HG03571 (cell line): ENCODE measurements at regions not wholly inside any gene's neighbourhood (a gene's known extent, or its start where the extent isn't known, plus 50 kb on each side); places are given as distances from the start of the nearest gene placed in this dataset.
"Not testable (repeated sequence)": the region's sequence is repeated elsewhere in the genome, so short reads cannot be mapped to it uniquely, and the experiment has no call there.

Experiments used
- ATAC-seq: cut with Tn5 transposase; IDR thresholded peaks from one replicate; pipeline ENCODE4 v1.9.1; 2021; ENCODE audit not compliant: unreplicated experiment

DNA sequence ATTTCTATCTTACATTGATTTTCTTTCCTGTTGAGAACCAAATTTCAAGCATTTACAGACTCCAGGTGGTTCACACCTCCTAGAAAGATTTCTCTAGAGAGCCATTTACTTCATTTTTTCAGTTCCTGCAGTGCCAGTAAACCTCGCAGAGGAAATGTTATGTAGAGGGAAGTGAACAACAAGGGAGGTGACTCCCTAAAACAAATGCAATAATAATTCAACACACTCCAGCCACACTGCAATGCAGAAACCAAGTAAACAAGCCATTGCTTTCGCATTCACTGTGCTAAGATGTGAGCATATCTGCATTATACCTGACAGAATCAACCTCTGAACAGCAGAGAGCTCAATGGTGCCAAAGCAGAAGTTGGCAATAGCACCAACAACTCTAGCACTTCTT is 215.1 kb downstream of the RBM26 start:
- ATAC-seq: peak; percentile 22

DNA sequence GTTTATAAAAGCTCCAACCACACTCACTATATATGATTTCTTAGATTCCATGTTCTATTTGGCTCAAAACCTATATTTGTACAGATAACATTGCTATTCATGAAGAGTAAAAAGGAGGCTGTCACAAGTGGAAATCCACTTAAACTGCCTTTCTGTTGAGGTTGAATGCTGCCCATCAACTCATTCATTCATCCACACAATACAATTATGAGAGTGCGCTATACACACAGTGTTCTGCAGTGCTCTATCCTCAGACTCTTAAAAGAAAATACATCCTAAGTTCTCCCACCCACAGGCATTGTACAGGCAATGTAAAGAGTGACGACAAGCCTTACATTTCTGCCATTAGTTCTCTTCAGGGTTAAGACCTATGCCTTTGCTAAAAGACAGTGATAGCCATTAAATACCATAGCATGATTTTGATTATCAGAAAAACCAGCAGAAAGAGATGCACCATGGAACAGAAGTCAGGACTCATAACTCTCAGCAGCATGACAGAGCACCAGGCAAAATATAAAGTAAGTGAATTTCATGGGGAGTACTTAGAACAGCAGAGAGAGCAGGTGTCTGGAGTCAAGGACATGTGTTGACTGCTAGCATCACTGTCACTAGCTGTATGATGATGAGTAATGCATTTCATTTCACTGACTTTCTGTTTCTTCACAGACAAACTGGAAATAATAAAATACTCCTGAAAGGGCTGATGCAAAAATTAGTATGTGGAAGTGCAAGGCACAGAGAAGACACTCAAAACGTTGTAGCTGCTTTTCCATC is 218.0 kb downstream of the RBM26 start:
- ATAC-seq: no peak

DNA sequence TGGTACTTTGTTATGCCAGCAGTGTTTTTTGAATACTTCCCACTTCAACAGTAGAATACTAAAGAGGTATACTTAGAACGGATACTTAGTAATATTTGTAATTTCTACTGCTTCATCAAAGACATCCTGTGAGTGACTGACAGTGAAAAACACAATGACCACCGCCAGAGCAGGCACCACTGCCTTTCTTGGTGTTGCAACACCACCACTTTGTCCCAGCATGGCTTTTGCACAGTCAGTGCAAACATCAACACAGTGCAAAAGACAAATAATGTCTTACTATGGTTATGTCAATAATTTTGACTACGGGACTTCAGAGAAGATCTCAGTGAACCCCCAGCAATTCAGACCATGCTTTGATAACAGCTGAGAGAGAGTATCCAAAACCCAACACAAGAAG is 220.5 kb downstream of the RBM26 start:
- ATAC-seq: no peak

DNA sequence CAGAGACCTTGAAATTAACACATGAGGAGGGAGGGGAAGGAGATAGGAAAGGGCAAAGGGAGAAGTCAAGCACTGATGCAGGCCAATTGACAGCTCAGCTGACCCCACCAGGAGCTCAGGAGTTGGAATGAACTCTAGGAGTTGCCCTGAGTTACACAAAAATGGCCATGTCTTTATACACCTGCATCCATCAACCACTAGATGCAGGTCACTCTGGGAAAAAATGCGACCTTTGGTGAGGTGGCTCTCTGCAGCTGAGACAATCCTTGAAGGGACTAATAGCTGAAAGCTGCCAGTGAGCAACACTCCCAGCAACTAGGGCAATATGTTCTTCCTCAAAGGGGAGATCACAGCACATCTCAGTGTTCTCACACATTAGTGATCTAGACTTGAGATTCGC is 222.8 kb downstream of the RBM26 start:
- no peak for ATAC-seq

DNA sequence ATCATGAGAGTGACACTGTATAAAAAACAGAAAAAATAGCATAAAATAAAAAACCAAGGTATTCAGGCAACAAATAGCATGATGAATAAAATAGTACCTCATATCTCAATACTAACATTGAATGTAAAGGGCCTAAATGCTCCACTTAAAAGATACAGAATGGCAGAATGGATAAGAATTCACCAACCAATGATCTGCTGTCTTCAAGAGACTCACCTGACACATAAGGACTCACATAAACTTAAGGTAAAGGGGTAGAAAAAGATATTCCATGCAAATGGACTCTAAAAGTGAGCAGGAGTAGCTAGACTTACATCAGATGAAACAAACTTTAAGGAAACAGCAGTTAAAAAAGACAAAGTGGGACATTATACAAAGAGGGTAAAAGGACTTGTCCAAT is 232.4 kb downstream of the RBM26 start:
- ATAC-seq: not testable (repeated sequence)

DNA sequence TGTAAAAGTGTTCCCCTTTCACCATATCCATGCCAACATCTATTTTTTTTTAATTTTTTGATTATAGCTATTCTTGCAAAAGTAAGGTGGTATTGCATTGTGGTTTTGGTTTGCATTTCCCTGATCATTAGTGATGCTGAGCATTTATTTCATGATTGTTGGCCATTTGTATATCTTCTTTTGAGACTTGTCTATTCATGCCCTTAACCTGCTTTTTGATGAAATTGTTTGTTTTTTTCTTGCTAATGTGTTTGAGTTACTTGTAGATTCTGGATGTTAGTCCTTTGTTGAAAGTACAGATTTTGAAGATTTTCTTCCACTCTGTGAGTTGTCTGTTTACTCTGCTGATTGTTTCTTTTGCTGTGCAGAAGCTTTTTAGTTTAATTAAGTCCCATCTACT is 233.1 kb downstream of the RBM26 start:
- ATAC-seq: not testable (repeated sequence)

DNA sequence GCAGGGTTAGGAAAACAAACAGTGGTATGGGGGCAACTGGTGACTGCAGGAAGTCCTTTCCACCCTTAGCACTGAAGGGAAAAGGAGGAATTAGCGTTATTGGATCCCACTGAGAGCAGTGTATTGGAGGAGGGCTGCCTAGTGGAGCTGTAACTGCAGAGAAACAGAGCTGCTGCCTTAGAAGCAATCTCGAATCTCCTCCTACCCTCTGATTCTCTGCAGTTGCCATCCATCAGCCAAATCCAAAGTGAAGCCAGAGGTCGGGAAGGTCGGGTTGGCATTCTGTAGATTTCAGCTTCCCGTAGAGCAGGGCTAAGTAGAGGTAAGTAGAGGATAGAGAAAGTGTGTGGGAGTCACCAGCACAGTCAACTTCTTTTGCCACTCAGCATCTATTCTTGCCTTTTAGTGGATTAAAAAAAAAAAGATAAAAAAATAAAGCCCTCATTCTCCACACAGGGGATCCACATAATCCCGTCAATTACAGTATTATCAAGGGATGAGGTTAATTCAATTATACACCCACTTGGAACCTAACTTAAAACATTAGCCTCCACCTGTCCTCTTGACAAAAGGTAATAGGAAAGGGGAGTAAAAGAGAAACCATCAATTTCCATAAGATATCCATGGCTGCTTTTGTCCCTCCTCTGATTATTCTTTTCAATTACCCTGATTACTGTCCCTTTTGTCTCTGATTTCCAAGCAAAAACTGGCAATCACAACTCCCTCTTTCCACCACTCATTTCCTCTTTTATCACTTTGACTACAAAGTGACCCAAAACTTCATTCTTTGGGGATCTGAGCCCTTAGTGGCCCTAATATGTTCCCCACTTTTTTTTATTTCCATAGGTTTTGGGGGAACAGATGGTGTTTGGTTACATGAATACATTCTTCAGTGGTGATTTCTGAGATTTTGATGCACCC is 234.7 kb downstream of the RBM26 start:
- no peak for ATAC-seq

DNA sequence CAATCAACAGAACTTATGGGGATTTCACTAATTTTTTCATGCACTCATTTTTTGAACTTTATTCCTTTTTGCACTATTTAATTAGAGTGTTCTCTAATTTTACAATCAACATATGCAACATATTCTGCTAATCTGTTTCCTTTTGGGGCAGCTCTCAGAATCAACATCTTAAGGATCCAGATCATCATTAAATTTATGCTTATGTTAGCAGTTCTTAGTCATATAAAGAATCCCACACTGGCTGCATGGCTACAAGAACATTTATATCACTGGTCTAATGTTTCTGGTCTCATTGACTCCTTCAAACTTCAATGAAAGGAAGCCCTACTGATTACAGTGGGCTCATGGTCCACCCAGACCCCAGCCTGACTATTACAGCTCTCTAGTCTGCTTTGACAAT is 245.2 kb downstream of the RBM26 start:
- ATAC-seq: no peak

DNA sequence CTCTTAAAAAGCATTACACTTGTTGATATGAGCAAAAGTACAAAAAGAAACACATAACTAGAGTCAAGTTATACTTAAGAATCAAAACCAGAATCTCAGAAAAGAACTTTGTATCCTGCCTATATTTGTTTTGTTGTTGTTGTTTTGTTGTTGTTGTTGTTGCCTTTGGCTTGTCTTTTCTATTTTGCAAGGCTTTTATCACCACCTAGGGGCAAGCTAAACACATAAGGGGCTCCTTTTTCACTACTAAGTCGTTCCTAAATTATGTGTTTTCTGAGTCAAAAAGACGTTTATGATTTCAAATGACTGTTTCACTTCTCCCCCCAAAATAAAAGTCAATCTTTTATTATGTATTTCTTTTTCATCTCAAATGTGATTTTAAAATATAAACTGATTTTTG is 250.2 kb downstream of the RBM26 start:
- no peak for ATAC-seq

DNA sequence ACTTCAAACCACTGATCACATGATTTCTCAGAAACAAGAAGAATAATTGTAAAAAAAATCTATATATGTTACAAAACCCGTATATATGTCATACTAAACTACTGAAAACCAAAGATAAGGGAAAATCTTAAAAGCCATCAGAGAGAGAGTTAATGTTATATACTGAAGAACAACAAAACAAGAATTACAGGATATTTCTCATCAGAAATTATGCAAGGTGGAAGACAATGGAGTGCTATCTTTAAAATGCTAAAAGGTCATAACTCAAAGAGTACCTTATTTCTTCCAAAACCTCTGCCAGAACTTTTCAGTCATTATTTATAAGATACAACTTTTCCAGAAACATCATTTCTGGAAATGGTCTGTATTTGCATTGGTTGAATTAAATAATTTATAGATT is 256.8 kb downstream of the RBM26 start:
- no peak for ATAC-seq

DNA sequence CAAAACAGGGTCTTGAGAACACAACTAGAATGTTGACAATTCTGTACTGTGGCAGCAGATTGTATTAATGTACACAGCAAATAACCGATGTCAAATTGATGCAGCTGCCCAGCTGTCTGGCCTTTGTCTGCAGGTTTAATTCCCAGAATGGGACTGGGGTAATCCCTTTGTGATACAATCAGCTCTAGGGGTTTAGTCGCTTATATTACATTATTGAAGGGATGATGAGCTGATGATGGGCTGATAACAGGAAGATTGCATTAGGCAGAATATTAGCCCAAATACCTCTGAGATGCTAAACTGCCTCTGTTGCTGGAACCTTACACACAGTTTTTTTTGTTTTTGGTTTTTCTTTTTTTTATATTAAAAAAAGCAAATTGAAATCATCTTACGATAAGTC is 265.0 kb downstream of the RBM26 start:
- no peak for ATAC-seq

DNA sequence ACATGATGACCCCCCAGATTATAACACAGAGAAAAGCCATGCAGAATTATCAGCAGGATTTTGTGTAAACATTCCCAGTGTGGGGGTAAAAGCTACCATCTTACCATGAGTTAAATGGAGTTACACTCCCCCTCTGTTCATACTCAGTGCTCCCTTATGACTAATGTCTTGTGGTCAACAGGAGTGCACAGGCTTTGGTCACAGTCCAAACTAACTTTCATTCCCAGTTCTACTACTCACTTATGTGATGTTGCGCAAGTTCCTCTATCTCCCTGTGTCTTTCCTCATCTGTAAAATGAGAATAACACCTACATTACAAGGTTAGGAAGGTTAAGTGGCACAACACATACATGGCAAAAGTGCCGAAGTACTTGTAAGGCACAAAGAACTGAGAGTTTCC is 277.9 kb downstream of the RBM26 start:
- no peak for ATAC-seq

DNA sequence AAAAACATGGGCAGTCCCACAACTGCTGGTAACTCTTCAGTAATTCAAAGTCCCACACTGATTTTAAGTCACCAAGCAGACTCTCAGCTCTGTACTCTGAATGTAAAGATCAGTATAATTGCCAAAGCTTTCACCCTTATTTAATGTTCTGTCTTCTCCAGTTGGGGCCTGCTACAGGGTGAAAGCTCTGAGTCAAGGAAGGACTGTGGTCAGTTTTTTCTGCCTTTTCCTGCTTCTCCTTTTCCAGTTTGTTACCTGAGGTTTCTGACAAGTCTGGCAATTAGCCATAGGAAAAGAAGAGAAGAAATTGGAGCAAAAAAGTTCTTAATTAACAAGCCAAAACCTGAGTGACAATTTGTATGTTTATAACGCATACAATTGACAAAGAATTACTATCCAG is 279.3 kb downstream of the RBM26 start:
- no peak for ATAC-seq

DNA sequence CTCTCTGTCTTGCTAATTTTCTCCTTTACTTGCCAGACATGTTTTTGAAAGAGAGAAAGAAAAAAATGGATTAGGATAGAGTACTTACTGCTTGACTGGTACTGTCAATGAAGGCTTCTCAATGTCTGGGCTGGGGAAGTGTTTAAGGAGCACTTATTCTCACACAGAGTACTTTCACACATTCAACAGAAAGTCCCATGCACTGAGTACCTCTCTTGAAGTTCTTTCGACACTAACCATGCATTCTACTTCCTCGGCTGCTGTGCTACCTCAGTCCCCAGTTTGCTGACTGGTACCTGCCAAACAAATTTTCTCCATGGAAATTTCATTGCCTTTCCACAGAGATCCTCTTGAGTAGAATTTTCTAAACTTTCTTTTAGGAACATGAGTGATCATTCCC is 281.9 kb downstream of the RBM26 start:
- no peak for ATAC-seq

DNA sequence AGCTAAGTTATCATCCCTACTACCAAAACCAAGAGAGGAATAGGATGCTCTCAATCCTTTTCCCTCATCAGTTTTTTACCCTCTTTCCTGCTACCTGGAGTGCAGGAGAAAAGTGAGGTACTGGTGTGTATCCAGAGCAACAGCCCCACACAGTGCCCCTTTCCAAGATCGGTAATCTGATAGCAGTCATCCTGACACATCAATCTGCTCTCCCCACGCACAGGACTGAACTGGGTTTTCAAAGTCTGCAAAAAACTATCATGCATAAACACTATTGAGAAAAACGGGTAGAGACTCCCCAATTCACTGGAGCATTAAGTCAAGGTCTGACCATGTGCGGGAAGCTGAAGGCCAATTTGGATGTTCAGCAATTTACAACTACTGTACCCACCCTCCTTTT is 284.8 kb downstream of the RBM26 start:
- ATAC-seq: no peak

DNA sequence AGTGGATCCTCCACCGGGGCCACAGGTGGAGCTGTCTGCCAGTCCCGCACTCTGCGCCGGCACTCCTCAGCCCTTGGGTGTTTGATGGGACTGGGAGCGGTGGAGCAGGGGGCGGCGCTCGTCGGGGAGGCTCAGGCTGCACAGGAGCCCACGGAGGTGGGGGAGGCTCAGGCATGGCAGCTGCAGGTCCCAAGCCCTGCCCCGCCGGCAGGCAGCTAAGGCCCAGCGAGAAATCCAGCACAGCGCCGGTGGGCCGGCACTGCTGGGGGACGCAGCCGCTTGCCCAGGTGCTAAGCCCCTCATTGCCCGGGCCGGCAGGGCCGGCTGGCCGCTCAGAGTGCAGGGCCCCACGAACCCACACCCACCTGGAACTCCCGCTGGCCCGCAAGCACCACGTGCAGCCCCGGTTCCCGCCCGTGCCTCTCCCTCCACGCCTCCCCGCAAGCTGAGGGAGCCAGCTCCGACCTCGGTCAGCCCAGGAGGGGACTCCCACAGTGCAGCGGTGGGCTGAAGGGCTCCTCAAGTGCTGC is 286.4 kb downstream of the RBM26 start:
- no peak for ATAC-seq

DNA sequence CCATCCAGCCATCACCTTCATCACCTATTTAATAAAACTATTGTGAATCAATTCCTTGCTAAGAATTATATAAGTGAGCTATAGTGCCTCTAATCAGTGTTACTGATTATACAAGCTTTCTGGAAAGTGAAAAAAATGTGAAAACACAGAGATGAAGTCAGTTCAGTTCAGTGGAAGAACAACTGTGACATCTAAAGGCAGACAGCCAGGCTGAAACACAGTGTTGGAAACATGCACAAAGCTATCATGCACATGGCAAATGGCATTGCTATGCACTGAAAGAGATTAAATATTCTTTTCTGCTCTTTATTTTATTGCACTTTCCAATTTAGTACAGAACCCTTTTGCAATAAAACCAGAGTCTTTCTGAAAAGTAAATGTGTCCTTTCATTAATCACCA is 294.0 kb downstream of the RBM26 start:
- no peak for ATAC-seq

DNA sequence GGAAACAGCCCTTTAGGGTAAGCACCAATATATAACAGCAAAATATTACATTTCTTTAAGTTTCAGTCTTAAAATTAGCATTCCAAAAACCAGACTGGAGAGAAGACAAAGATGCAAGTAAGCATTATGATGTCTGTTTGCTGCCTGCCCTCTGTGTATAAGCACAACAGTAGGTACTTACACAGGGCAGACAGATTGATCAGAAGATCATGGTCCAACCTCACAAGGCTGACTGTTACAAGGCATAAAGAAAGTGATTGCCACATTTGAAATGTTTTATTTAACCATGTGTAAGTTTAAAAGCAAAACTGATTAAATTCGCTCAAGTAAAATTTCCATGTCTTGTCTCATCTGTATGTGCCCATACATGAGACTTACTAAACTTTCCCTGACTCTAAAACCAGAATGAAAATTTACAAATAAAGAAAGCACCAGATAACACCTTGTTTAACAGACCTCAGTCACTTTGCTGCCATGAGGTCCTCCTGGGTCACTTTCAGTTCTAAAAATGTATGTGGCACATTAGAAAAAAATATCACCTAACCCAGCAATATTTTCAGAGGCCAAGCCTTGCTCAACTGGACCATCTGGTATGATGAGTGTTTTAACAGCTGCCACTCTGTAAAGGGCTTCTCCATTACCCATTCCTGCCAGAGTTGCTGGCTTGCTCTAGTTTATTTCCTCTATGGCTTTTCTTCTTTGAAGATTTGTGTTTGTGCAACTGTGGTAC is 297.0 kb downstream of the RBM26 start:
- no peak for ATAC-seq

DNA sequence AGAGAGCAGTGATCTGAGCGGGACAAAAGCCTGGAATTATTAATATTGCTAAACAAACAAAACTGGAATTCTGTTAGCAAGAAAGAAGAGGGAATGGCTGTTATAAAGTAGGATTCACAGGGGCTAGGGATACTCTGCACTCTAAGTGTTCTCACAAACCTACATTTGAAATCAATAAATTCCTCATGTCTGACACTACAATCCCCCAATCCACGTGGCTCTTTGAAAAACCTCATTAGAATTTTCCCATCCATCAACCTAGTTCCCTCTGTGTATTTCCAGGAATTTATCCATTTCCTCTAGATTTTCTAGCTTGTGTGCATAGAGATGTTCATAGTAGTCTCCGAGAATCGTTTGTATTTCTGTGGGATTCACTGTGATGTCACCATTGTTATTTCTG is 307.5 kb downstream of the RBM26 start:
- ATAC-seq: no peak

DNA sequence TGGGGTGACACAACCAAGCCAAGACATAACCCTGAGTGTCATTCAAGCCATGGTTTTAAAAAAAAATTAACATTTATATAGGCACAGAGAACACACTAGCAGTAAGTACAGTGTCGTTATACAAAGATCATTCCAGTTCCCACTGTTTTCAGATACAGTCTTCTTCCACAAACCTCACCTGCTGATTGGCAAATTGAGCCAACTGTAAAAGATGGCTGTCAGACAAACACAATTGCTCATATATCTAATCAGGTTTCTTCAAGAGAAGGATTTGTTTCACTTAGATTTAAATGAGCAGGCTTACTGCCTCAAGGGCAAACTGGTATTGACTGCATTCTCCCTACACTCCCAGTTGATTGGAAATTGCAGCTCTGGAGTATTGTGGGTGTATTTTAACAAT is 308.9 kb downstream of the RBM26 start:
- ATAC-seq: no peak

DNA sequence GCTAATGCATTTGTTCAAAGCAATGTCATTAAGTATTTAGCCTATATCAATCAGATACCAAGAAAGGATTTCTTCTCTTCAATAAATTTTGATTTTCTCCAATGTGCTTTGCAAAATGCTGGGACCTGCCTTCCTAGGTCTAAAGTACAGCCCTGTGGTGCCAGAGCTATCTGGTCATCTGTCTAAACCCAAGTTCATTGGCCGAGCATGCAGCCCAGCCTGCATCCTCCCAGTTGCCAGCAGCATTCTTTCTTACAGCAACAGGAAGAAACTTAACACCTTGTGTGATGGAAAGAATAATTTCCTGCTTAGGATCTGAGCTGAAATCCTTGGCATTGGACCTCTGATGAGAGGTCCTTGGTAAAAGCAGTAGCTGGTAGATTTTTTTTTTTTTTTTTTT is 310.0 kb downstream of the RBM26 start:
- no peak for ATAC-seq
